K562 (cell line): ENCODE measurements at regions not wholly inside any gene's neighbourhood (a gene's known extent, or its start where the extent isn't known, plus 50 kb on each side); places are given as distances from the start of the nearest gene placed in this dataset.

Experiments
- JUND ChIP-seq, 2 experiments: IDR thresholded peaks; 2 replicates in 1 of 2; 3 replicates in 1 of 2; pipeline ENCODE4 v1.6.1; 2011; ENCODE audit warnings: borderline replicate concordance in 2 of 2, low read depth in 2 of 2, low read length in 2 of 2, improper control_type of control experiment in 1 of 2, missing biosample characterization in 1 of 2, missing genetic modification characterization in 1 of 2, missing genetic modification reagents in 1 of 2
- TF ChIP-seq, protein P1 (sequence below): fragments of 250-450 bp; sonication (Bioruptor Pico); IDR thresholded peaks from 2 replicates; pipeline ENCODE4 v1.5.0; 2021; ENCODE audit warnings: mild to moderate bottlenecking, borderline replicate concordance

DNA sequence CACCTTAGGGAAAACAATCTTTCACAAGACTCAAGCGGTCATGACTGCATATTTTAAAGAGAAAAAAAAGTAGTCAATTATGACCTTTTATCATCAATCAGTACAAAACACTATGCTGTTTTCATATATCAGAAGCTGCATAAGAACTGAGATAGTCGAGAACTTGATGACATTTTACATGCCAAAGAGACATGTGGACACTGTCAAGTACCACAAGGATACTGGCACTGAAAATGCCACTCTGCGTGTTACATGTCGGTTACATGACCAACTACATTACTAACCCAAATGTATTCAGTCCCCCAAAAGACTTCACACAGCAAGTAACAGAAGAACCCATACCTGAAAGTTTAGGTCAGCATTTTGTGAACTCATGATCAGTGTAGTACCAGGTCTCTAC, 975.0 kb upstream of the ADGRL4 start:
- TF ChIP-seq JUND (IDR thresholded peaks at IDR 0.05; ENCODE audit: borderline replicate concordance, low read depth, low read length) (no peak), JUND (tag; IDR thresholded peaks at IDR 0.05; ENCODE audit: borderline replicate concordance, low read depth, low read length) (no peak)
- TF ChIP-seq, protein P1, sequence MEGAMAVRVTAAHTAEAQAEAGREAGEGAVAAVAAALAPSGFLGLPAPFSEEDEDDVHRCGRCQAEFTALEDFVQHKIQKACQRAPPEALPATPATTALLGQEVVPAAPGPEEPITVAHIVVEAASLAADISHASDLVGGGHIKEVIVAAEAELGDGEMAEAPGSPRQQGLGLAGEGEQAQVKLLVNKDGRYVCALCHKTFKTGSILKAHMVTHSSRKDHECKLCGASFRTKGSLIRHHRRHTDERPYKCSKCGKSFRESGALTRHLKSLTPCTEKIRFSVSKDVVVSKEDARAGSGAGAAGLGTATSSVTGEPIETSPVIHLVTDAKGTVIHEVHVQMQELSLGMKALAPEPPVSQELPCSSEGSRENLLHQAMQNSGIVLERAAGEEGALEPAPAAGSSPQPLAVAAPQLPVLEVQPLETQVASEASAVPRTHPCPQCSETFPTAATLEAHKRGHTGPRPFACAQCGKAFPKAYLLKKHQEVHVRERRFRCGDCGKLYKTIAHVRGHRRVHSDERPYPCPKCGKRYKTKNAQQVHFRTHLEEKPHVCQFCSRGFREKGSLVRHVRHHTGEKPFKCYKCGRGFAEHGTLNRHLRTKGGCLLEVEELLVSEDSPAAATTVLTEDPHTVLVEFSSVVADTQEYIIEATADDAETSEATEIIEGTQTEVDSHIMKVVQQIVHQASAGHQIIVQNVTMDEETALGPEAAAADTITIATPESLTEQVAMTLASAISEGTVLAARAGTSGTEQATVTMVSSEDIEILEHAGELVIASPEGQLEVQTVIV = no peak
